ENCODE measurements at regions not wholly inside any gene's neighbourhood (a gene's known extent, or its start where the extent isn't known, plus 50 kb on each side); places are given as distances from the start of the nearest gene placed in this dataset.
"Not testable (repeated sequence)": the region's sequence is repeated elsewhere in the genome, so short reads cannot be mapped to it uniquely, and the experiment has no call there.

DNA sequence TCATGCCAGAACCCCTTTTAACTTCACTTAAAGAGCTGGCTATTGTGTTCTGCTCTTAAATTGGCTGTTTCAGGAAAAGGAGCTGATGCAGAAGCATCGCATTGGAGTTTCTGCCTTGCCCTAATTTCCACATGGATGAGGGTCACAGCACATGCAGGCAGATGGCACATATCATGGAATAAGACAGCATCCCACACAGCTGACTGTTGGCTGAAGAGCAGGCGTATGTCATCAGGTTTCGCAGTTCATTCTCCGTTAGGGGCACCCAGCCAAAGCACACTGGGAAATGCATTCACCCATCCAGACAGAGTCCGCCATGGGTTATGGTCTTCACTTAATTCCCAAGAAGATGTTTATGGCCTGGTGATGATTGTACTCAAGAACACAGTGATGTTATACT lies 572.5 kb downstream of the LIG4 start:
- in situ Hi-C loops (cut with HindIII; ENCODE audit: low sequenced_read_pairs) = no loop called here
- no peak for DNase-seq (ENCODE audit: low read depth)
- TF ChIP-seq, protein P1, sequence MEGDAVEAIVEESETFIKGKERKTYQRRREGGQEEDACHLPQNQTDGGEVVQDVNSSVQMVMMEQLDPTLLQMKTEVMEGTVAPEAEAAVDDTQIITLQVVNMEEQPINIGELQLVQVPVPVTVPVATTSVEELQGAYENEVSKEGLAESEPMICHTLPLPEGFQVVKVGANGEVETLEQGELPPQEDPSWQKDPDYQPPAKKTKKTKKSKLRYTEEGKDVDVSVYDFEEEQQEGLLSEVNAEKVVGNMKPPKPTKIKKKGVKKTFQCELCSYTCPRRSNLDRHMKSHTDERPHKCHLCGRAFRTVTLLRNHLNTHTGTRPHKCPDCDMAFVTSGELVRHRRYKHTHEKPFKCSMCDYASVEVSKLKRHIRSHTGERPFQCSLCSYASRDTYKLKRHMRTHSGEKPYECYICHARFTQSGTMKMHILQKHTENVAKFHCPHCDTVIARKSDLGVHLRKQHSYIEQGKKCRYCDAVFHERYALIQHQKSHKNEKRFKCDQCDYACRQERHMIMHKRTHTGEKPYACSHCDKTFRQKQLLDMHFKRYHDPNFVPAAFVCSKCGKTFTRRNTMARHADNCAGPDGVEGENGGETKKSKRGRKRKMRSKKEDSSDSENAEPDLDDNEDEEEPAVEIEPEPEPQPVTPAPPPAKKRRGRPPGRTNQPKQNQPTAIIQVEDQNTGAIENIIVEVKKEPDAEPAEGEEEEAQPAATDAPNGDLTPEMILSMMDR (IDR thresholded peaks at IDR 0.05; ENCODE audit: low read depth, low read length, missing control alignments) = no peak
- H3K4me3 ChIP-seq (ENCODE audit: low read depth, low read length) = no peak overlapping the region

GRCh38 chr13:107641574-107641973 lies 573.8 kb downstream of the LIG4 start:
- in situ Hi-C loops (cut with HindIII; ENCODE audit: low sequenced_read_pairs) = no loop called here
- DNase-seq (ENCODE audit: low read depth) = no peak
- TF ChIP-seq, protein P1 (IDR thresholded peaks at IDR 0.05; ENCODE audit: low read depth, low read length, missing control alignments) = no peak
- H3K4me3 ChIP-seq (ENCODE audit: low read depth, low read length) = no peak overlapping the region

DNA sequence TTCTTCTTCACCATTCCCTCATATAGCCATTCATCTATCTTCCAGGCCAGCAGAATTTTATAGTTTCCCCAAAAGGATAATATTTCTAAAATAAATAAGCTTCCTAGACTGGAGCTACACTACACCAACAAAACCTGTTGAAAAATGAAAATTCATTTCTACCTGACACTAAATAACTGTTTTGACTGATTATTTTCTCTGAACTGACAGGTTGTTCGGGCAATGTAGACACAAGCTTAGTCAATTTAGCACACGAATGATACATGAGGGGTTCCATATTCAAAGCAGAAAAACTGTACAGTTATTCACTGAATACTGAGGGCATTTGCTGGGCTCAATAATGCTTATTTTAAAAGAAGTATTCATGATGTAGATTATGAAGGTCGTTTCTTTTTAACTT lies 589.7 kb downstream of the LIG4 start:
- H3K4me3 ChIP-seq (ENCODE audit: low read depth, low read length) = no peak overlapping the region
- DNase-seq (ENCODE audit: low read depth) = no peak
- in situ Hi-C loops (cut with HindIII; ENCODE audit: low sequenced_read_pairs) = no loop called here
- TF ChIP-seq, protein P1 (IDR thresholded peaks at IDR 0.05; ENCODE audit: low read depth, low read length, missing control alignments) = no peak

DNA sequence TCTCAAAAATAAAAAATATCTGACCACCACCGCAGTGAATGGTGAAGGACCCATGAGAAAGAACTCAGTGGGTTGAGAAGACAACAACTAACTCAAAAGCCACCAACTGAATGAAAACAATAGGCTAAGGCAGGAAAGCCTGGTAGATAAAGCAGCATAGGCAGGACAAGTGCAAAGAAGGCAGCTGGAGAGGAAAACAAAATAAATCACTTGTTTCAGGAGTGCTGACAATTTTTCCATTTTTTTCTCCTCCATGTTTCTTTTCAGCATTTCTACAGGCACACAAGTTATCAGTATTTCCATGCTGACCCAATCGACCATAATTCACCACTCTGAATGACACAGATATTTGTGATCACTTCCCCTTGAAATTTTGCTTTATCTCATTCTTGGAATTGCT lies 597.8 kb downstream of the LIG4 start:
- no peak overlapping the region for H3K4me3 ChIP-seq (ENCODE audit: low read depth, low read length)
- TF ChIP-seq, protein P1 (IDR thresholded peaks at IDR 0.05; ENCODE audit: low read depth, low read length, missing control alignments) = no peak
- in situ Hi-C loops (cut with HindIII; ENCODE audit: low sequenced_read_pairs) = no loop called here
- DNase-seq (ENCODE audit: low read depth) = no peak

- TF ChIP-seq, protein P1 (IDR thresholded peaks at IDR 0.05; ENCODE audit: low read depth, low read length, missing control alignments) = no peak
- in situ Hi-C loops (cut with HindIII; ENCODE audit: low sequenced_read_pairs) = no loop called here
- DNase-seq (ENCODE audit: low read depth) = no peak
- no peak overlapping the region for H3K4me3 ChIP-seq (ENCODE audit: low read depth, low read length)
Measured at GRCh38 chr13:107612376-107612775, 603.0 kb downstream of the LIG4 start.

- H3K4me3 ChIP-seq (ENCODE audit: low read depth, low read length) = no peak overlapping the region
- in situ Hi-C loops (cut with HindIII; ENCODE audit: low sequenced_read_pairs) = no loop called here
- no peak for DNase-seq (ENCODE audit: low read depth)
- TF ChIP-seq, protein P1 (IDR thresholded peaks at IDR 0.05; ENCODE audit: low read depth, low read length, missing control alignments) = no peak
Measured at GRCh38 chr13:107608736-107609135, 606.6 kb downstream of the LIG4 start.

DNA sequence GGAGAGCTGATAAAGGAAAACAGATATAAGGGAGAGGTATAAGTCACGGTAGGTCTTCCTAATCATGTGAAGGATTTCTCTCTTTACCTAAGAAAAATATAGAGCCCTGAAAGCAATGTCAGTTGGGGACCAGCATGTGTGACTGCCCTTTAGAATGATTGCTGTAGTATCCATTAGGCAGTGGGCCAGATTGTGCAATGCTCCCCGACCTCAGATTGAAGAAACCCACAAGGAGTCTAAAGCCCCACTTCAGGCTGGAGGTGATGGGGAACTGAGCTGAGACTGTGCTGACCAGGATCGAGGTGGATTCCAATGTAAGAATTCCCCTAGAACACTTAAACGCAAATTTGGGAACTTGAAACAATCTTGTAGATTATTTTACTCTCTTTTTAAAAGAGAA lies 614.4 kb downstream of the LIG4 start:
- no peak overlapping the region for H3K4me3 ChIP-seq (ENCODE audit: low read depth, low read length)
- TF ChIP-seq, protein P1 (IDR thresholded peaks at IDR 0.05; ENCODE audit: low read depth, low read length, missing control alignments) = no peak
- in situ Hi-C loops (cut with HindIII; ENCODE audit: low sequenced_read_pairs) = no loop called here

DNA sequence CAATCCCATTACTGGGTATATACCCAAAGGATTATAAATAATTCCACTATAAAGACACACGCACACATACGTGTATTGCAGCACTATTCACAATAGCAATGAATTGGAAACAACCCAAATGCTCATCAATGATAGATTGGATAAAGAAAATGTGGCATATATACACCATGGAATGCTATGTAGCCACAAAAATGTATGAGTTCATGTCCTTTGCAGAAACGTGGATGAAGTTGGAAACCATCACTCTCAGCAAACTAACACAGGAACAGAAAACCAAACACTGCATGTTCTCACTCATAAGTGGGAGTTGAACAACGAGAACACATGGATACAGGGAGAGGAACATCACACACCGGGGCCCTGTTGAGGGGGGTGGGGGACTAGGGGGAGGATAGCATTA lies 619.0 kb downstream of the LIG4 start:
- DNase-seq (ENCODE audit: low read depth); in situ Hi-C loops (cut with HindIII; ENCODE audit: low sequenced_read_pairs); H3K4me3 ChIP-seq (ENCODE audit: low read depth, low read length): not testable (repeated sequence)

More for the DNA sequence above, 614.4 kb downstream of the LIG4 start:
- no peak for DNase-seq (ENCODE audit: low read depth)

All from astrocyte of the cerebellum (primary cell).